Tibial nerve (tissue), 4 donors: ENCODE measurements at regions not wholly inside any gene's neighbourhood (a gene's known extent, or its start where the extent isn't known, plus 50 kb on each side); places are given as distances from the start of the nearest gene placed in this dataset.

Experiments used
- CTCF ChIP-seq, 5 experiments: fragments of 200-600 bp in 3 of 5; fragments of 450-650 bp in 2 of 5; sonication (generic) in 3 of 5; IDR thresholded peaks; one replicate each; pipeline ENCODE4 v1.5.1; 2016 to 2019; ENCODE audit warnings: antibody characterized with exemption in 5 of 5, mild to moderate bottlenecking in 3 of 5, moderate library complexity in 2 of 5
- EP300 ChIP-seq, 2 donors: sonication (generic); formaldehyde crosslinking; IDR thresholded peaks; one replicate each; pipeline ENCODE4 v1.6.1; 2017; ENCODE audit warnings: antibody characterized with exemption in 2 of 2, mild to moderate bottlenecking in 1 of 2
- POLR2A ChIP-seq, 2 donors: fragments of 450-650 bp; IDR thresholded peaks; one replicate each; pipeline ENCODE4 v1.6.1; 2017; ENCODE audit warnings: antibody characterized with exemption in 2 of 2, mild to moderate bottlenecking in 2 of 2, moderate library complexity in 2 of 2

- no peak for TF ChIP-seq CTCF (IDR thresholded peaks at IDR 0.05)
- no peak for TF ChIP-seq EP300 (IDR thresholded peaks at IDR 0.05)
- TF ChIP-seq POLR2A (IDR thresholded peaks at IDR 0.05): no peak
Measured at GRCh38 chr15:72888211-72888610, 104.7 kb upstream of the ADPGK start.
